HG03280 (cell line): ENCODE measurements at regions not wholly inside any gene's neighbourhood (a gene's known extent, or its start where the extent isn't known, plus 50 kb on each side); places are given as distances from the start of the nearest gene placed in this dataset.

Source experiments
- ATAC-seq: cut with Tn5 transposase; IDR thresholded peaks from one replicate; pipeline ENCODE4 v1.9.1; 2021; ENCODE audit warnings: mild to moderate bottlenecking, moderate library complexity; ENCODE audit not compliant: unreplicated experiment

DNA sequence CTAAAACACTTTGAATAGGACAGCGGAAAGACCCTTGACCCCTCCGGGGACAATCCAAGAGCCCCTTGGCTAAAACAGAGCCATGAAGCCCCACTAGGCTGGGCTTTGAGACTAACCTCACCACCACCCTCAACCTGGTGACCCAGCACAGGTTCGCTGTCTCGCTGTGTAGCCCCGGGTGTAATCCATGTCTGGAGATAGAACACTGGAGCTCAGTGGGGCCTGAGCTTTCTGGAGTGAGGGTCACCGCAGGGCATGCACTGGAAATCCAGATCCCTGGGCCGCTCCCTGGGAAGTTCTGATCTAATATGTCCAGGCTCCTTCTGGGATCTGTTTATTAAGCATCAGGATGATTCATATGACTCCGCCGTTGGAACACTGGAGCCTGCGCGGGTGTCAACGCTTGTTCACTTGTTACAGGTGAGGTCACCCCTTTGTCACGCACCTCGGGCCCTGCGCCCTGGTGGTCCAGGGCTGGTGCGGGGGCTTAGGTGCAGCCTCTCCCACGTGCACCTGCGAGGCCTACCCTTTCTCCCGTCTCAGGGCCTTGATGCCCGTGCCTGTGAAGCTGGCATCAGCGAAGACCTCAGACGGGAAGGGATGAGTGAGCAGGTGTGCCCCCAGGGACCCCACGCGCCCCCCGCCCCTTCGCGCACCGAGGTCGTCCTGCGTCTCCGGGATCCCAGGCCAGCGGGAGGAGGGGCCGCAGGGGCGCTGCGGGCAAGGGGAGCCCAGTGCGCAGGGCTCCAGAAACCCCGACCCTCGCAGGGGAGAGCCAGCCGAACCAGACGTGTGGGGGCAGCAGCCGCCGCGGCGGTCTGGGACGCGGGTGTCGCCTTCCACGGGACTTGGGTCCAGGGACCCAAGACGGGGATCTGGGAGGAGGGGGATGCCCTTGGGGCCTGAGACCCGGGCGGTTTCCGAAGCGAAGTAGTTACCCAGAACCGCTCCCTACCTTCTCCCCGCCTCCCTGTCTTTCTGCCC, 224.1 kb upstream of the FOXF1 start:
- ATAC-seq = no peak

DNA sequence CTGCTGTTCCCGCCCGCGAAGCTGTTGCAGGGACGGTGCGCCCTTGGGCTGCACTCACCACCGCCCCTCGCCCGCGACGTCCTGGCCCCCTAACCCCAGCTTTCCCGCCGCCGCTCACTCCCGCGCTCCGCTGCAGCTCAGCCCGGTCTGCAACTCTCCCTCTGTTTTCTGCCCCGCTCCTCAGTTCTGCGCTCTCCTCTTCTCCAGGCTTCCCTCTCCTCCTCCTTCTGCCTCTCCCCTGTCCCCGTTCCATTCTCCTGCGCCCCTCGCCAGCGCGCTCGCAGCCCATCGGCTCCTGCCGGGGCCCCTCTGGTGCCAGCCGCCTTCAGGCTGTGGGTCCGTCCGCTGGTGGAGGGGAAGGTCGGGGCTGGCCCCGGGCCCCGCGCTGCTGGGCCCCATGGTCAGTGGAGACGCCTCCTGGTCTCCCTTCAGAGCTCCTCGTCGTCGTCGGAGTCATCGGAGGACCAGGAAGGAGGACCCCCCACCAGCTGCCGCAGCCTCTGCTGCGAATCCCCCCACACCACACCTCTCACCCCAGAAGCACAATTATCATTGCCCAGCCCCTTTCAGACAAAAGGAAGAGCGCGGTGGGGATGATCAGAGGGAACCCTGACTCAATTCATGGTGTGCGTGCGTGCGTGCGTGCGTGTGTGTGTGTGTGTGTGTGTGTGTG, 223.2 kb upstream of the FOXF1 start:
- no peak for ATAC-seq

DNA sequence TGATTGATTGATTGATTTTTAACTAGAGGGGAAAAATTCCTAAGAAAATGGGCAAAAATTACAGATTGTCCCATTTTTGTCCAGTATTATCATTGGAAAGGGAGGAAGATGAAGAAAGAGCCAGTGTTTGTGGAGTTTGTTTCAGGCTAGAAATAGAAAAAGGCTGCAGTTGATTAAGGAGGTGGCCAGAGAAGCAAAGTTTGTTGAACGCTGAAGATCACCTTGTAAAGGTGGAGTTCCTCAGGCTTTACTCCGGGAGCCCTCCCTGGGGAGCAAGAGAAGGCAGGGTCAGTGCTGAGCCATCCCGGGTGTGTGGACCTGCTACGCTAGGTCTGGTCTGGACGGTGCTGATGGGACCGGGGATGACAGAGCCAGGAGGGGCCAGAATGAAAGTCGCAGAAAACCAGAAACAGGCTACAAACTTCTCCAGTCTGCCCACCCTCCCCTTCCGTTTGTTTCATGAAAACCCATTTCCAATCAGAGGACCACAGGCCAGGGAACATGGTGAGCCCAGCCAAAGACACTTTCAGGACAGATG, 222.6 kb upstream of the FOXF1 start:
- no peak for ATAC-seq

DNA sequence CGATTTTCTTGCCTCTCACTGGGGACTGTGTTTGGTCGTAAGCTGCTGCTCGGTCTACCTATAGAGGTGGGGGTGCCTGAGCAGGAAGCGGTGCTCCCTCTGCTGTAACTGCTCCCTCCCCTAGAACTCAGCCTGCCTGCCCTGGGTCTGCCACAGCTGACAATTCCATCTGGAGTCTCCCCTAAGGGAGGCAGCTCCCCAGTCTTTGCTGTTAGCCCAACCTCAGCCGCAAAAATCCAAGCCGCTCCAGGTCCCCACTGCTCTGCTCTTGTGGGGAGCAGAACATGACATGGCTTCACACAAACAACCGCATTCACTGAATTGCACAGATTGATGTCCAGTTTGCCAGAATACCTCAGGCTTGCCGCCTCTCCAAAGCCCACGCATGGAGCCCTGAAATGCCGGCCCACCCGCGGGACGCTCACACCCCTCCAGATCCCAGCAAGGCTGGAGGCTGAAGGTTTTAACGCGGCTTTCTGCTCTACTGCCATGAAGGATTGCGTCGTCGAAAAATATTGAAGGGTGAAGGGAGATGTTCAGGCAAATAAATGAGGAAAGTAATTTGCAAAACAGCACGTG, 221.5 kb upstream of the FOXF1 start:
- ATAC-seq = no peak

DNA sequence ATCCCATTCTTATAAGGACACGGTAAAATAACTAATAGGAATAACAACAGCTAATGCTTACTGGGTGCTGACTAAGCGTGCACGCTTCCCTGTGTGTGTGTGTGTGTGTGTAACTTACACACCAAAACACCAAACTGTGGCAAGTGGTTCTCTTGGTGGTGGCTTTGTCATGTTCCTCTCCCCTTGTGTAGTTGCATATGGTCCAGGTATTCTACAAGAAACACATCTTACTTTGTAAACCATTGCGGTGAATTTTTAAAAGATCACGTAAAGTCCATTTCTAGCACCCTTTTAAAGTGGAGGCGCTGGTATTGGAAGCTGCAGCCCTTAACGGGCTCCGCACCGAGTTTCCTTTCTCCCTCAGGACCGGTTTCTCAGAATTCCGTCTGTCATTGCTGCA, 221.0 kb upstream of the FOXF1 start:
- ATAC-seq = no peak

DNA sequence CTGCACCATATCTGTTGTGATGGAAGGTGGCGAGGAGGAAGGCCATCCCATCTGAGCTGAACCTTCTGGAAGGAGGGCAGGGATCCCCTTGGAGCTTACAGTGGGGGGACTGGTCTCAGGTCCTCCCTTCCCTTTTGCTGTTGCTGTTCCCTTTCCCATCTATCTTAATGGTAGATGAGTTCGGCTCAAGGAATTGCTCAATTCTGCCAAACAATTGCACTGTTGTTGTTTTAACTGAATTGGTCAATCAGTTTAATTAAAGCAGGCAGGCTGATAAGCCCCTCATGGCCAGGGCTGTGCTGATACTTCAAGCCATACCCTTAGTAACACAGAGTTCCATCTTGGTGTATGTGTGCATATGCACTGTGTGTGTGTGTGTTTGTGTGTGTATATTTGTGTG, 220.4 kb upstream of the FOXF1 start:
- ATAC-seq = no peak

DNA sequence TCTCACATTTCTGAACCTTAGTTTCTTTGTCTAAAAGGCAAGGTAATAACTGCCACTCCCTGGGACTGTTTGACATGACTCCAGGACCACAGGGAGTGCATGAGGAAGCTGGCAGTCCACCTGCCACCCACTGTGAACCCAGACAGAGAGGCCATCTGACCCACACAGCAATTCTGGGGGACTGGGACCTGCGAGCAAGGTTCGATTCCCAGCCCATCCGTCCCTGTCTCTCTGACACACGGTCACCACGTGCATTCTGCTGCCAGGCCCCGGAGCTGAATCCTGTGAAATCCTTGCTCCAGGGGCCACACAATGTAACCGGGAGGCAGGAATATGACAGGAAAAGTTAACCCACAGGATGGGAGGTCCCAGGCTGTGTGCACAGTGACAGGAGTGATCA, 218.8 kb upstream of the FOXF1 start:
- no peak for ATAC-seq

DNA sequence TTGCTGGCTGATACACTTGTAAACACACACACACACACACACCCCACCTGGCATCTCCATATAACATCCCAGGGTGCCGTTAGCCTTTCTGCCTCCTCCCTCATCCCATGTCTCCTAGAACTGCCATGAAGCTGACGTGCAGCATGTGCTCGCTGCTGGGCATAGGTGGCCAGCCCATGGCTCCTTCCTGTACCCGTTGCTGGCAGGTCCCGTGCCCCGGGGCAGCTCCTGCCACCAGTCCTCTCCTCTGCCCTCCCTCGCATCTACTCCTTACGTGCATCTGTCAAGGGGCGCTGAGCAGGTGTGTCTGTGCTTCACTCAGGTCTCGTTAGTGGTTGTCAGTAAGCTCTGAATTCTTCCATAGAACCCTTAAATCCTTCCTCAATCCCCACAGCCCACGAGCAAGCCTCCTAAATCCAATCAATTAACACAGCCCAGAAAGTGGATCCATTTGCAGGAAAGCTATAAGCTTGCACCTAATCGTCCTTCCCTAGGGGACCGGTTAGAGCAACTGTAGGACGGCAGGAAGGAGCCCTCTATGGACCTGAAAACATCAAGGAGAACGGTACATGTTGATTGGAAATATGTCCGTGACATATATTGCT, 218.1 kb upstream of the FOXF1 start:
- ATAC-seq = no peak

DNA sequence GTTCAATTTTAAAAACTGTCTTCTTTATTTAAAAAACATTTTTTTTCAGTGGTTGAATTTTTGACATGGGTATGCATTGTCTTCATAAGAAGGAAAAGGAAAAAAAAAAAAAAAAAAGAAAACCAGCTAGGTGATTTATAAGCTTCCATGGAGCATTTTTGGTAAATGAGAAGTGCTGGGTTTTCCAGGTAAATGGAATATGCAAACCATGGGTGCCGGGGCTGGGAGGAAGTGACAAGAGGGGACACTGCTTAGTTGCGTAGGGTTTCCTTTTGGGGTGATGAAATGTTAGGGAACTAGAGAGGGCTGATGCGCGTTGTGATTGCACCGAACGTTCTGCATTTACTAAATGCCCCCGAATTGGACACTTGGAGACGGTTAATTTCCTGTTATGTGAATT, 217.4 kb upstream of the FOXF1 start:
- no peak for ATAC-seq

DNA sequence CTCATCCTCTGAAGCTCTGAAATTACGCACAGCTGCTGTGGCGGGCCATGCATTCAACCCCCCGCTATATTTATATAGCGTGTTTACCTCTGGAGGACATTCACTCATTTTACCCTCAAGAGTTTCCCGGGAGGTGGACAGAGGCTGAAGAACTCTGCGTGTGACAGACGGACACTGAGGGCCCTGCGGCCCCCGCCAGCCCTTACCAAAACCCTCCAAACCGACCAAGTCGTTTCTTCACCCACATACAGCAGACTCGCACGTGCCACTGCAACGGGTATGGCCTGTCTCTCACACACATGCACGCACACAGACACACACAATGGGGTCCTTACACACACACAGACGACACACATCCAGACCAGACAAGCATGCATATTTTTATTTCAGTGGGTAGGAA, 216.4 kb upstream of the FOXF1 start:
- ATAC-seq = no peak

DNA sequence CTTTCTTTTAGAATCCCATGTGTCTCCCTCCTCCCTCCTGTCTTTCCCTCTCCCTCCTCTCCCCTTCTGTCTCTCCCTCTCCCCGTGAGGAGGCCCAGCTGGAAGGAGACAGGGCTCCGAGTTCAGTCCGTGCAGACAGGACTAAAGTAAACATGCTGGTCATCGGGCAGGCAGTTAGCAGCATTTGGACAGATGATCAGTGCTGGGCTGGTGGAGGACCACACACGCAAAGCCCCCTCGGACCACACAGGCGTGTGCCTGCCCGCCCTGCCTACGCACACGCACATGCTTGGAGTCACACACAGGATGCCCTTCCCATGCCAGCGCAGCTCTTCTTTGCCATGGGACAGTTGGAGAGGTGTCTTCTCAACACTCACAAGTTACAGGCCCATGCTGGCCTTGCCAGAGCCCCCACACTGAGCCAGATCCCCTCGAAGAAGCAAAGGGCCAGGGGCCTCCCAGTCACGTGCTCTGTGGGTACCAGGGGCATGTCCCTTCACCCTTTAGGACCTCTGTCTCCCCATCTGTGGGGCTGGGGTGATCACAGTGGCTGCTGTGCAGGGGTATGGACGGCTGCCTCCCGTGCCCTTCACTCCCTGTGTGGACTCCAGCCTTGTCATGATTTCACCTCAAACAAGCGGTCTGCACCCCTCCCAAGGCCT, 215.7 kb upstream of the FOXF1 start:
- ATAC-seq = no peak

DNA sequence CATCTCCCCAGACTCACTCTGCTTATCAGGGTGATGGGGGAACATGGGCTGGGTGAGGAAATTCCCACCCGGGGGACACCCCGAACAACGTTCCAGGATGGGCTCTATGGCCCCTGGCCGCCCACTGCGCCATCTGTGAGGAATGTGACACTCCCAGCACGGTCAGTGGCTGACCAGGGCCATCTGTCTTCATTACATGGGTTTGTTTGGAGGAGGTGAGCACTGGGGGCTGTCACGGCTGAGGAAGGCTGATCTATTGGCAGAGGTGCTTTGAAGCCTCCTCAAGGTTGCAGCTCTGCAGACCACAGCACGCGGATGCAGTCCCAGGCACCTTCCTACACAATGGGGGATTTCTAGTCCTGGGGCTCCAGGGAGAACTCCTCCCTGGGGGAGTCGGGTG, 214.1 kb upstream of the FOXF1 start:
- no peak for ATAC-seq

DNA sequence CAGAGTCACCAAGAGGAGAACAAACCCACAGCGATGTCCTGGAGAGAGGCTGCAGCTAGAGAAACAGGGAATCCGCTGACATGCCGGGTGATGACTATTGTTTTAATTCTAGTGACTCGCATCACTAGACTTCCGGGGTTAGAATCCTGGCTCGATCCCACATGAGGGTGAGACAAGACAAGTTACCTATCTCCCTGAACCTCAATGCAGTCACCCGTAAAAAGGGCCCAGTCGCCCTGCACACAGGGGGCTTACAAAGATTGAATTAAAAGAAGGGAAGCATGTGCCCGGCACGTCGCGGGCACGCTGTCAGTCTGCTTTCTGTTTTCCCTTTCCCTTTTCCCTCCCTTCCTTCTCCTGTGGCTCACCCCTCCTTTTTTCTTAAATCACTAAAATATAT, 212.9 kb upstream of the FOXF1 start:
- no peak for ATAC-seq

DNA sequence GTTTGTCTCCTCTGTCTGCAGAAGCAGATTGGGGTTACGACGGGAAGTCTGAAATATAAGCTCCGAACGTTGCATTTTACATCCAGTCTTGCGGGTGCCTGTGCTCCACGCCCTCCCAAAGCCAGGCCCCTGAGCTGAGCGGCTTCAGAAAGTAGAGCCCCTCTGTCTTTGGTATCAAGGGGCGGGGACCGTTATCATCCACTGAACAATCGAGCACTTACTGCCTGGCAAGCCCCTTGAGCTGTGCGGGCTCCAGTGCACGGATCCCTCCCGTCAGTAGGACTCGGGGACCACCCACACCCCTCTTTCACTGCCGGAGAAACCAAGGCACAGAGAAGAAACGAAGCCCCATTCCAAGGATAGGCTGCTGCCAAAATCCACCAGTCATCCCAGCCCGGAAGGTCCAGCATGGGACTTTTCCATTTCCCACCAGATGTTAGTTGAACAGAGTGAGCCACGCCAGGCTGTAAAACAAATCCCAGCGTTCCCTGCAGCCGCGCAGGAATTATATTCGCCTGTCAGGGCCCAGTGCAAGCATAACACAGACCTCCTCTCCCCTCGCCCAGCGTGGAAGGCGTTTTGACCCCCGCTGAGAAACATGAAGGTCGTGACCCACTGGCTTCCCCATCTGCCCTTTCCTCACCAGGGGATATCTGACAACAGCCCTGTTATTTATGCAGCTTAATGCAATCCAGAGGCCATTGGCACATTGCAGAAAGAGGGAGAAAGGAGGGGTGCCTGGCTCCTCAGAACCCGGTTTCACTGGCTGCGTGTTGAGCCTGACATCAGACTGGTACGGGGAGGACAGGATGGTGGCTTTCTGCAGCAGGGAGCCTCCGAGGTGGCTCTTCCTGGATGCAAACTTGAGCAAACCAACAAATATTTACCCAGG, 212.2 kb upstream of the FOXF1 start:
- no peak for ATAC-seq

DNA sequence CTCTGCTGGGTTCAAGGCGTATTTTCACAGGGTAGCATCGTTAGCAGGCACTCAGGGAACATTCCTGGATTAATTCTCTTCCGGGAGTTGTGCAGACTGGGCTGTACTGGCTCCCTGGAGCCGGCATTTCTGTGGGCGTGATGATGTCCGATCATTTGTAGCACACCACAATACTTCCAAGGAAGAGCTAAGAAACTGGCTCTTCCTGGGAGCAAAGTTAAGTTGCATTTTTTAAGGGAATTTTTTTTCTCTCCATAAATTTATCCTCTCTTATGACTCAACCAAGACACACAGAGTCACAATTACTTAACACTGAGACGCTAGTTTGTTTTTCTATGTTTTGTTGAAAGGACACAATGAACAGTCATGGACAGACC, 211.6 kb upstream of the FOXF1 start:
- ATAC-seq = no peak

DNA sequence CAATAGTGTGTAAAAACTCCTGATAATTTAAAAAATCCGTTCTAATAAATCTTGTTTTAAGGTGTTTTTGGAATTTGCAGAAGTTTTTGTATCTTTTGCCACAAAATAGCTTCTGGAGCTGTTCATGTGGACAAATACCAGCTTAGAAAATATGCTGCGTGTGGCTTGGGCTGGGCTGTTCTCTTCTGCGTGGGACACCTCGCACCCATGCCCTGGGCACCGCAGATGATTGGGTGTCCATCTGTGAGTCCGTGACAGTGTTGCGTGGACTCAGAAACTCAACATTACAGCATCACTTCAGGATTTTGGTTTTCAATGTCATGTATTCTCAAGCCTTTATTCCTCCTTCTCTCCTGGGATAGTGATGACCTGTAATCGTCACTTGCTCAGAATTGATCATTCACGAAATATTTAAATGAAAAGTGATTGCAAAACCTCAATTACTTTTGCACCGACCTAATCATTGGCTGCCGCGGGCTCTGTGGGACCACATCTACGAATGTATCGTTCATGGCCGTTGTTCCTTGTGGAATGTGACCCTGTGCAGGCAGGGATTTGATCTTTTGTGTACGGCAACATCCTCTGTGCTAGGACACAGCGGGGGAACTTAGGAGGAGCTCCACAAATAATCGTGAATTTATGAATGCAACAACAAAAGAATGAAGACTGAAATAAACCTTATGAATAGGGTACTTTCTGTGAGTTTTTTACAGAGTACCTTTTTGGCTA, 210.3 kb upstream of the FOXF1 start:
- ATAC-seq = no peak

DNA sequence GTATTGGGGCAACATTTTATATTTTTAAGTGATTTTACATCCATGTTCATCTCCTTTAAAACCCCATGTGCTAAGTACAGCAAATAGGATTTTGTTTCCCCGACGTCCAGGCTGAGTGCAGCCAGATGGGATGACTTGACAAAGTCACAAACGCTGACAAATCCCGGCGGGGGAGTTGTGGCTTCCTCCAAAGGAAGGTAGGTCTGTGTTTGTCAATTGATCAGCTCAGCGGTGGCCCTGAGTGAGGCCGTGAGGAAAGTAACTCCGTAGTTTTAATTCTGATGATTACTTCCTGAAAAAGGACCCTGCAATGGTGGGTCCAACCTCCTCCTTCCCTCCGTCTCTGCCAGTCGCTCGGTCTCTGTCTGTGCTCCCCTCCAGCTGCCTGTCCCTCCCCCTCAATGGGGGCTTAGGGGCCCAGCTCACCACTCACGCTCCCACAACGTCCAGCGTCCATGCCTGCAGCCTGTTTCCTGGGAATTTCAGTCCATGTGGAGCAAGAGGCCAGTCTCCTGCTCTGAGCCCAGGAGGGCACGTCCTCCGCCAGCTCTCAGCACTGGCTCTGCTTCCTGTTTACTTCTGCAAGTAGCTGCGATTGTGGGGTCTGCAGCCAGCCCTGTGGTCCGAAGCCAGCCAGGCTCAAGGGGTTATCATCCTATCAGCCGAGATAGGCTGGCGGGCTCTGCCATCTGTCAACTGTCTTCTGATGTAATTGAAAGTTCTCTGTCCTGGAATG, 209.4 kb upstream of the FOXF1 start:
- ATAC-seq = no peak

DNA sequence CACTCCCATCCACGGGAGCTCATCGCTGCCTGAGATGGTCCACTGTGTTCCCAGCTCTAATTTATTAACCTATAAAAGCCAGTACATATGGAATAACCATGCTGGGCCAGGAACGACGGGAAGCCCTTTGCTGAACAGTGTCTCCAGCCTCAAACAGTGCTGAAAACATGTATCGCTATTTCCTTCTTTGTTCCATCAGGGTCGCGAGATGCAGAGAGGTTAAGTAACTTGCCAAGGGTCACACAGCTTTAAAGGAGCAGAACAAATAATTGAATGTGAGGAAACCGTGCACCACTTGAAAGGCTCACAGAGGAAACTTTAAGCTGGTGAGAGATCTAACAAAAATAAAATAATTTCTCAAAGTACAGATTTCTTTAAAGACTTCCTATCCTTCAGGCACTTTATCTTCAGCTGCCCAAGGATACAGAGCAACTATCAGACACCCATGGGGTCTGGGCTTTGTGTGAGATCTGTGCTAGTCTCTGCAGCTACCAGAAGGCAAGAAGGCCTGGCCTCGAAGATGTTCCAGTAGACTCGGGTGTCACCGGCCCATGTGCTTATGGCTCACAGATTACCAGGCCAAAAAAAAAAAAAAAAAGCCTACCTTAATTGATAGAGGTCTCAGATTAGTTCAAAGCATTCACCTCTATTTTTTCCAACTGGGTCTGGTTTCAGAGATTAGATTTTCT, 207.8 kb upstream of the FOXF1 start:
- no peak for ATAC-seq
